Epithelial cell of esophagus (primary cell): ENCODE measurements at regions not wholly inside any gene's neighbourhood (a gene's known extent, or its start where the extent isn't known, plus 50 kb on each side); places are given as distances from the start of the nearest gene placed in this dataset.
"Not testable (repeated sequence)": the region's sequence is repeated elsewhere in the genome, so short reads cannot be mapped to it uniquely, and the experiment has no call there.

Source experiments
- DNase-seq: peaks from one replicate; pipeline ENCODE4 v3.0.0; 2010; ENCODE audit warnings: low read depth
- H3K4me3 ChIP-seq: 2 replicates; pipeline ENCODE4 v1.5.1; 2011; ENCODE audit warnings: mild to moderate bottlenecking, low read length, control low read depth

- DNase-seq = not testable (repeated sequence)
- H3K4me3 ChIP-seq = peak overlapping the region; percentile 28
Measured at GRCh38 chr2:111492995-111493719, 372.4 kb downstream of the BCL2L11 start.

- H3K4me3 ChIP-seq = peak overlapping the region; percentile 28
- not testable (repeated sequence) for DNase-seq
Measured at GRCh38 chr2:111493720-111494078, 373.0 kb downstream of the BCL2L11 start.

- H3K4me3 ChIP-seq = peak overlapping the region; percentile 38
- DNase-seq = not testable (repeated sequence)
Measured at GRCh38 chr2:111494288-111494980, 373.7 kb downstream of the BCL2L11 start.

GRCh38 chr2:111494981-111495315 lies 374.2 kb downstream of the BCL2L11 start:
- not testable (repeated sequence) for DNase-seq
- H3K4me3 ChIP-seq = peak overlapping the region; percentile 38

GRCh38 chr2:111495636-111496035 lies 374.9 kb downstream of the BCL2L11 start:
- DNase-seq = peak; percentile 11
- H3K4me3 ChIP-seq = not testable (repeated sequence)

- not testable (repeated sequence) for DNase-seq, H3K4me3 ChIP-seq
Measured at GRCh38 chr2:111496176-111496575, 375.5 kb downstream of the BCL2L11 start.

- H3K4me3 ChIP-seq, DNase-seq: not testable (repeated sequence)
Measured at GRCh38 chr2:111496860-111497259, 376.1 kb downstream of the BCL2L11 start.

GRCh38 chr2:111497270-111497669 lies 376.6 kb downstream of the BCL2L11 start:
- DNase-seq = peak; percentile 16
- H3K4me3 ChIP-seq = not testable (repeated sequence)

- not testable (repeated sequence) for DNase-seq, H3K4me3 ChIP-seq
Measured at GRCh38 chr2:111500536-111501062, 379.9 kb downstream of the BCL2L11 start.

GRCh38 chr2:111503844-111504570 lies 380.0 kb downstream of the ANAPC1 start:
- not testable (repeated sequence) for DNase-seq, H3K4me3 ChIP-seq

- not testable (repeated sequence) for DNase-seq
Measured at GRCh38 chr2:111504571-111504942, 379.4 kb downstream of the ANAPC1 start.

GRCh38 chr2:111505267-111505666 lies 378.7 kb downstream of the ANAPC1 start:
- DNase-seq, H3K4me3 ChIP-seq: not testable (repeated sequence)

More at GRCh38 chr2:111504571-111504942, 379.4 kb downstream of the ANAPC1 start:
- H3K4me3 ChIP-seq = not testable (repeated sequence)

- not testable (repeated sequence) for DNase-seq, H3K4me3 ChIP-seq
Measured at GRCh38 chr2:111506936-111507335, 377.1 kb downstream of the ANAPC1 start.

GRCh38 chr2:111509225-111509869 lies 374.6 kb downstream of the ANAPC1 start:
- H3K4me3 ChIP-seq, DNase-seq: not testable (repeated sequence)

- DNase-seq, H3K4me3 ChIP-seq: not testable (repeated sequence)
Measured at GRCh38 chr2:111510384-111510783, 373.6 kb downstream of the ANAPC1 start.

- not testable (repeated sequence) for DNase-seq, H3K4me3 ChIP-seq
Measured at GRCh38 chr2:111511062-111511461, 372.9 kb downstream of the ANAPC1 start.

- not testable (repeated sequence) for DNase-seq, H3K4me3 ChIP-seq
Measured at GRCh38 chr2:111512378-111512777, 371.6 kb downstream of the ANAPC1 start.

GRCh38 chr2:111514138-111514537 lies 369.9 kb downstream of the ANAPC1 start:
- DNase-seq, H3K4me3 ChIP-seq: not testable (repeated sequence)

- H3K4me3 ChIP-seq, DNase-seq: not testable (repeated sequence)
Measured at GRCh38 chr2:111517050-111517720, 366.8 kb downstream of the ANAPC1 start.
